ENCODE measurements at regions not wholly inside any gene's neighbourhood (a gene's known extent, or its start where the extent isn't known, plus 50 kb on each side); places are given as distances from the start of the nearest gene placed in this dataset.
"Not testable (repeated sequence)": the region's sequence is repeated elsewhere in the genome, so short reads cannot be mapped to it uniquely, and the experiment has no call there.

DNA sequence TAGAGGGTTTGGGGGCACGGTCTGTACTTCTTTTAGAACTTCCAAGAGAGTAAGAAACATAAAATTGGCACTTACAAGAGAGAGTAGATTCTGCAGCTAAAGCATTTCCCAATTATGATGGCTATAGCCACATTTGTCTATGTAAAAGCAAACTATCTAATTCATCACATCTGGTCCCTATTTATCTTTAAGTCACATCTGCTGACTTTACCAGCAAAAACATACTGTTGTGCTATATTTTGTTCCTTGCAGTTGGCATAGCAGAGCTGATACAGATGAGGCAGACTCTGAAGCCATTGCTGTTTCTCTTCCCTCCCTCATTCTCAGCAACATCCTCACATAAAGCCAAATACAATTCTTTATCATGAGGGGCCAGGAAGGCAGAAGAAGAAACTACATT, 1533.5 kb upstream of the RAG2 start:
- no peak for DNase-seq

- DNase-seq, result no peak
These were observed 1532.9 kb upstream of the RAG2 start for GRCh38 chr11:38130976-38131375.

DNA sequence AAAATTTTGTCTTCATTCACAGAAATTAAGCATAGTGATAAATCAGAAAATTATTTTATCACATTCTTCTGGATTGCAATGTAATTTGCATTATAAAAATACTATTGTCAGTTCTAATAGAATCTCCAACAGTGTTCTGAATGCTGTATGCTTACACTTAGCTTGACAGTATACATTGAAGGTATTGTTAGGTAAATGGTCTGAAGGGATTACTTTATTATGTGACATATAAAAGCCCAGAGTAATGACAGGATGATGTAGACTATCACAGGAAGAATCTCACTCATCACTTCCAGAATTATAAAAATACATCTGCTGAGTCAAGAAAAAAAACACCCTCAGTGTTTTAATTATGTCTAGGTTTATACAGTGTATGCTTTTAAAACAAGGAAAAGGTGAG, 1532.5 kb upstream of the RAG2 start:
- DNase-seq, result no peak

DNA sequence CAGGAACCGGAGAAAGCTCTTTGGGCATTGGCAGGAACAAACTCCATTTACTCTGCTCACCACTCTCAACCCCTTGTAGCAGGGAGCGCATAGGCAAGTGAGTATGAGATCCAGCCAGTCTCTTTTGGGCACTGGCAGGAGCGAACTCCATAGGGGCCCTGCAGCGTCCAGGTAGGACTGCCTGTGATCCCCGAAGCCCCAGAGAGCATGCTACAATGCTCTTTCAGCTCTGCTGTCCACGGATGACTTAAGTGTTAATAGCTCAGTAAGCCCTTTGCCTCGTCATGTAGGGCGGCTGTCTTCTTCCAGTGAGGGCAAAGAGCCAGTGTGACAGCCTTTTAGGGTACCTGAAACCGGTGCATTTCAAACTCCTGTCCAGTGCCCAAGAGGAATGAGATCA, 1525.6 kb upstream of the RAG2 start:
- DNase-seq, result no peak

DNA sequence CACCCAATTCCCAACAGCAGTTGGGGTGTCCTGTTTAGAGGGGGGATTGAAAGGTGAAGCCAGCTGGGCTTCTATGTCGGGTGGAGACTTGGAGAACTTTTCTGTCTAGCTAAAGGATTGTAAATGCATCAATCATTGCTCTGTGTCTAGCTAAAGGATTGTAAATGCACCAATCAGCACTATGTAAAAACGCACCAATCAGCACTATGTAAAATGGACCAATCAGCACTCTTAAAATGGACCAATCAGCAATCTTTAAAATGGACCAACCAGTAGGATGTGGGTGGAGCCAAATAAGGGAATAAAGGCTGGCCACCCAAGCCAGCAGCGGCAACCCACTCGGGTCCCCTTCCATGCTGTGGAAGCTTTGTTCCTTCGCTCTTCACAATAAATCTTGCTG, 1518.6 kb upstream of the RAG2 start:
- DNase-seq, result not testable (repeated sequence)

DNA sequence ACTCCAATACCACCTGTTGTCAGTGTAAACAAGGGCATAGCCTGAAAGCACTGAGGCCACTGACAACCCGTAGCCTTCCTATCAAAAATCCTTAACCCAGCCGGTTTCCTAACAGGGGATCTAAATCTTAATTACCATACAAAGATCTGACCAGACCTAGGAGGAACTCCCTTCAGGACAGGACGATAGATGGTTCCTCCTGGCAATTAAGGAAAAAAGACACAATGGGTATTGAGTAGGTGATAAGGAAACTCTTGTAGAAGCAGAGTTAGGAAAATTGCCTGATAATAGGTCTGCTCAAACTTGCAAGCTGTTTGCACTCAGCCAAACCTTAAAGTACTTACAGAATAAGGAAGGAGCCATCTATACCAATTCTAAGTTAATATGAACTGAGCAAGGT, 1517.3 kb upstream of the RAG2 start:
- DNase-seq, result not testable (repeated sequence)

GRCh38 chr11:38100836-38101462, 1502.9 kb upstream of the RAG2 start:
- DNase-seq, result no peak

- no peak for DNase-seq
These were observed 1497.2 kb upstream of the RAG2 start for GRCh38 chr11:38095268-38095667.

DNA sequence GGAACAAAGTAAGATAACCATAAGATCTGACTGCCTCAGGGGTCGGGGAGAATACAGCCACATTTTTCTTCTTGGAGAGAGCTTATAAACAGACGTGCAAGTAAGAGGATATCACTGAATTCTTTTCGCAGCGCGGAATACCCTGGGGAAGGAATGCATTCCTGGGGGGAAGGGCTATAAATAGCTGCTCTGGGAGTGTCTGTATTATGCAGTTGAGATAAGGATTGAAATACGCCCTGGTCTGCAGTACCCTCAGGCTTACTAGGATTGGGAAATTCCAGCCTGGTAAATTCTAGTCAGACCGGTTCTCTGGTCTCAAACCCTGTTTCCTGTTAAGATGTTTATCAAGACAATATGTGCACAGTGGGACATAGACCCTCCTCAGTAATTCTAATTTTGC, 1491.7 kb upstream of the RAG2 start:
- peak; percentile 91 for DNase-seq

GRCh38 chr11:38060920-38061319, 1462.9 kb upstream of the RAG2 start:
- peak; percentile 9 for DNase-seq

- DNase-seq, result no peak
These were observed 1462.1 kb upstream of the RAG2 start for GRCh38 chr11:38060136-38060535.

DNA sequence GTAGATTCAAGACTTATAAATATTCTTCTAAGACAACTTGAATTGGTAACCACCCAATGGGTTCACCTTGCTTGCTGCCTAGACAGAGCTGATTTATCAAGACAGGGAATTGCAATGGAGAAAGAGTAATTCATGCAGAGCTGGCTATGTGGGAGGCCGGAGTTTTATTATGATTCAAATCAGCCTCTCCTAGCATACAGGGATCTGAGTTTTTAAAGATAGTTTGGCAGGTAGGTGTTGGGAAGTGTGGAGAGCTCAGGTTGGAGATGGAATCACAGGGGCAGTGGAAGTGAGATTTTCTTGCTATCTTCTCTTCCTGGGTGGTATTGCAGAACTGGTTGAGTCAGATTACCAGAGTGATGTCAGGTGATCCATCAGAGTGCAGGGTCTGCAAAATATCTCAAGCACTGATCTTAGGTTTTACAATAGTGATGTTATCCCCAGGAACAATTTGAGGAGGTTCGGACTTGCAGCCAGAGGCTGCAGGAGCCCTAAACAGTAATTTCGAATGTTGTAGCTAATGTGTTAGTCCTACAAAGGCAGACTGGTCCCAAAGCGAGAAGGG, 1448.6 kb upstream of the RAG2 start:
- no peak for DNase-seq

- no peak for DNase-seq
These were observed 1445.0 kb upstream of the RAG2 start for GRCh38 chr11:38043060-38043459.

DNA sequence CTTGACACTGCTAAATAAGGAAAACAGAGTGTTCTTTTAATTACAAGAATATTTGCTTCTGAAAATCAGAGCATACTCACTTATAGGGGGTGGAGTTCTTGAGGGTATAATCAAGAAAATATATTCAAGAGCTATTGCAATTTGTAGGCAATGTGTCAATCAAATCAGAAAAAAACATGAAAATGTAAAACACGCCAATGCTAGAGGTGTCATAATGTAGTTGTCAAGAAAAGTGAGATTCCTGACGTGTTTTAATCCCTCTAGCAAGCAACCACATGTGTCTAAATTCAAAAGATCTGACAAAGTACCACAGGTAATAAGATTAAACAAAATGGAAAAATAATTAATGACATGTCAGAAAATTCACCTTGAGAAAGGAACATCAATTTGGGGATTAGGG, 1440.7 kb upstream of the RAG2 start:
- no peak for DNase-seq

DNA sequence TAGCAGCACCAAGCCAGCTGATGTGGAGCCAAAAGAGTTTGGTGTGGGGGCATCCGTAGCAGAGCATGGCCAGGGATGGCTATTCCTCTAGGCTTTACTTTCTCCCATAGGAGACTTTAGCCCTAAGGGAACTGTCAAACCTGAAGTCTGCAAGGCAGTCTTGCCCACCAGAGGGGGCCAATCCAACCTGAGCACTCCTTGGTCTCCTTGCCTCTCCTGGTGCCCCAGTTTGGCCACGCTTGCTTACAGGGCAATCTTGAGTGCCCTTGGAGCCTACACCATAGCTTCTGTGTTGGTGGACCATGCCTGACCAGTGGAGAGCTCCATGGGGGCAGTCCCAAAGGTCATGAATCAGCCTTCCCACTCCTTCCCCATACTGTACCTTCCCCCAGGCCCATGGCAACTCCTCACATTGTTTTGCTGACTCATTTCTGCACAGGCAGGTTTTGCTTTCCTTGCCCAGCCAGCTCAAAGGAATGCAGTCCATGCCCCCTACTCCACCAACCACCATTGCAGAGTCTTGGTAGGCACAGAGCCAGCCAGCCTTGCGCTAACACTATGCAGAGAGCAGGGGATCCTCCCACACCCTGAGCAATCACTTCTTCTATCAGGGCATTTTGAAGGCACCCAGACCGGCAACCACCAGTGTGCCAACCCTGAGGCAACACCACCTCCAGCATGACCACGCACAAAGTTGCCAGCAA, 1421.2 kb upstream of the RAG2 start:
- DNase-seq, result peak; percentile 54

DNA sequence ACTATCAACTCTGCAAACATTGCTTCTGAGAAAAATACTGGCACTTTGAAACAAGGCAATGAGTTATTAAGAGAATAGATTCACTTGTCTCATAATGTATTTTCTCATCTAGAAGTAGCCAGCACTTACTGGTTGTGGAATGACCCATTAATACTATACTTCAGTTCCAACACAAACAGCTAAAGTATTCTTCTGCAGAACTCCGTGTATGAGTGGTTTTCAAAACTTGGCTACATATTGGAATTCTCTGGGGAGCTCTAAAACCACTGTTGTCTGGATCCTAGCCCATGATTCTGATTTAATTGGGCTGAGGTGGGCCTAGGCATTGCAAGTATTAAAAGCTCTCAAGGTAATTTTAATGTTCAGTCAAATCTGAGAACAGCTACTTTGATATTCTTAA, 1416.4 kb upstream of the RAG2 start:
- DNase-seq, result peak; percentile 87

GRCh38 chr11:38013157-38013556, 1415.1 kb upstream of the RAG2 start:
- DNase-seq, result no peak

DNA sequence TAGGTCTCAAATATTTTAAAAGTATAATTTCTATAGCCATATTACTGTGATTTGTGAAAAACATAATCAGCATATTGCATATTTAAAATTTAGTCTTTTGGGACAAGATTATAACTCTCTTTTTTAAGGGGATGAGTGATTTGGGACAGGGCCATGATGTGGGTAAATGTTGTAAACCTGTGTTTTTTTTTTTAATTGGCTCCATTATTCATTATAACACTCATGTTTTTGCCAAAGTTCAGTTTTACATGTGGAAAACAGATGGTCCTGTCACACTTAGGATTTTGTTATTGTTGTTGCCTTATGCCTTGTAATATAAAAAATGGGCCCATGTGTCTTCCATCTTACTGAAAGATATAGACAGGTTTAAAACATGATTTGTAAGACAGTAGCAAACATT, 1413.5 kb upstream of the RAG2 start:
- DNase-seq, result no peak

DNA sequence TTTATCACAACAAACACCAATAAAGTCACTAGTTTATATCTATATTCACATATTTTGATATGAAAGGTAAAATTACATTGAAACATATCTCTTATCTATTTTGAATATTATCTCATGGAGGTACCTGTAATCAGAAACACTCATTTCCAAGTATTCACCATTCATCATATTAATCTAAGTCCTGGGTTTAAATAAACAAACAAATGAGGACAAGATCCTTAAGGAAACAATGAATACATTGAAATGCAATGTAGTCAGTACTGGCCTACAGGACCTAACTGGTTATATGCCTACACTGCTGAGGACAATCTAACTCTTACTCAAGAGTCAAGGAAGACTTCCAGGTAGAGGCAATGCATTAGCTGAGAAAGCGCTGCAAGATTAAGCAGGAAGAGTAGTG, 1411.9 kb upstream of the RAG2 start:
- no peak for DNase-seq

DNA sequence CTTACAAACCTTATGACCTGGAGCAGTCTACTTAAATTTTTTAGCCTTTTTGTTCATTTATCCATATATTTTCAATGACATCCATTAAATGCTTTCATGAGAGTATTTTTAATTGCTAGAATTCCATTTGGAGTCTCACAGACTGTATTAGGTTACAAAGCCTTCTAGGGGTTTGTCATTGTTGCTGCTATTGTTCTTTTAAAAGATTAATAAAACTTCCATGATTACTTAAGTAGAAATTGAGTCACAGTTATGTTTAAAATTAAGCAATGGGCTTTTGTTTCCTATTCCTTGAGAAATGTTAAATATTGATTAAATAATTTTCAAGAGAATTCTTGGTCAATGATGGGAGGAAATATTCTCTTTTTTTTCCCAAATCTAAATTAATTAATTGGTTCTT, 1408.4 kb upstream of the RAG2 start:
- no peak for DNase-seq

DNA sequence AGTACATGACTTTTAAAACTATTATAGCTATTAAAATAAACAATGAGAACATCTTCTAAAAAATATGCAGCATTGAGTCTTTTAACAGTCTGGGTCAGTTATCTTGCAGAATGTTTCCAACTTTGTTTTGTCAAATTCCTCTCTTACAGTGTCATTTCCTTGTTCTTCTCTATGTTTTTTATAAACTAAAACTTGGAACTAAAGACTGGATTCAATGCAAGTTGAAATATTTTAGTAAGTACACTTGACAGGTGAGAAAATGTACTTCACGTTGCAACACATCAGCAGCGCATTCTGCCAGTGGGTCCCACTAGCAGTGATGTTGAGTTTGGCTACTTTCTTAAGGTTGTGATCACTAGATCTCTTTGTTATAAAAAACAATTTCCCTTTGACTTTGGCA, 1407.6 kb upstream of the RAG2 start:
- DNase-seq, result peak; percentile 91

- no peak for DNase-seq
These were observed 1401.1 kb upstream of the RAG2 start for GRCh38 chr11:37999171-37999570.

DNA sequence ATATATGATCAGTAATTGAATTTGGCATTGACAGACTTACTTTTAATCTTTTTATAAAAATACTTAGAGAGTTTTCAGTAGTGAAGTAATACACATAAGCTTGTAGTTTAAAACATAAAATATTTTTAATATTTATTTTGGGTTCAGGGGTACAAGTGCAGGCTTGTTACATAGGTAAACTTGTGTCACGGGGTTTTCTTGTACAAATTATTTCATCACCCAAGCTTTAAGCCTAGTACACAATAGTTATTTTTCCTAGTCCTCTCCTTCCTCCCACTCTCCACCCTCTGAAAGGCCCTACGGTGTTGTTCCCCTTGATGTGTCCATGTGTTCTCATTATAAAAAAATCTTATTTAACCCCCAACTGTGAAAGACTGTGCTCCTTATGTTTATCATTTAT, 1397.8 kb upstream of the RAG2 start:
- DNase-seq, result no peak

DNA sequence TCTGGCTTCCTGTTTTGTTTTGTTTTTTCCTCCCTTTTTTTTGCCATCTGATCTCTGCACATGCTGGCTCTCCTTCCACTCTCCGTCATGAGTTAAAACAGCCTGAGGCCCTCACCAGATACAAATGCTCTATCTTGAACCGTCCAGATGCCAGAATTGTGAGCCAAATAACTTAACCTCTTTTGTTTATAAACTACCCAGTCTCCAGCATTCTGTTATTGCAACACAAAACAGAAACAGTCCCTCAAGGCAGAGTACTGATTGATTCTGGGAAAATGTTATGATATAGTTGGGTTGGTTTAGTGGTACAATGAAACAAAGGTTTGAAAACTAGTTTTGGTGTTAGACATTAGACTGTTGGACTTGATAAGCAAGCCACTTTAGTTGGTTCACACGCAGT, 1390.0 kb upstream of the RAG2 start:
- DNase-seq, result no peak

Data from fibroblast of skin of back (primary cell).